ENCODE measurements at regions not wholly inside any gene's neighbourhood (a gene's known extent, or its start where the extent isn't known, plus 50 kb on each side); places are given as distances from the start of the nearest gene placed in this dataset.

- no peak for DNase-seq
Observed at GRCh38 chr9:118987167-118987566, 382.1 kb downstream of the BRINP1 start.

GRCh38 chr9:118990949-118991348 lies 378.3 kb downstream of the BRINP1 start:
- DNase-seq, result no peak

- no peak for DNase-seq
Observed at GRCh38 chr9:118991366-118992285, 377.6 kb downstream of the BRINP1 start.

GRCh38 chr9:118992813-118993794 lies 376.1 kb downstream of the BRINP1 start:
- no peak for DNase-seq

GRCh38 chr9:118993965-118994364 lies 375.3 kb downstream of the BRINP1 start:
- DNase-seq, result no peak

- no peak for DNase-seq
Observed at GRCh38 chr9:119002491-119002890, 366.7 kb downstream of the BRINP1 start.

GRCh38 chr9:119003201-119003611 lies 366.0 kb downstream of the BRINP1 start:
- DNase-seq, result no peak

GRCh38 chr9:119003882-119004617 lies 365.2 kb downstream of the BRINP1 start:
- DNase-seq, result no peak

GRCh38 chr9:119004618-119004990 lies 364.6 kb downstream of the BRINP1 start:
- DNase-seq, result no peak

- no peak for DNase-seq
Observed at GRCh38 chr9:119005162-119005561, 364.1 kb downstream of the BRINP1 start.

GRCh38 chr9:119009249-119009648 lies 360.0 kb downstream of the BRINP1 start:
- no peak for DNase-seq

GRCh38 chr9:119020284-119020683 lies 349.0 kb downstream of the BRINP1 start:
- DNase-seq, result no peak

- no peak for DNase-seq
Observed at GRCh38 chr9:119020730-119021333, 348.4 kb downstream of the BRINP1 start.

GRCh38 chr9:119026120-119026519 lies 343.1 kb downstream of the BRINP1 start:
- no peak for DNase-seq

- DNase-seq, result no peak
Observed at GRCh38 chr9:119027901-119028699, 341.1 kb downstream of the BRINP1 start.

GRCh38 chr9:119029886-119030285 lies 339.3 kb downstream of the BRINP1 start:
- DNase-seq, result no peak

- no peak for DNase-seq
Observed at GRCh38 chr9:119033596-119033995, 335.6 kb downstream of the BRINP1 start.

- no peak for DNase-seq
Observed at GRCh38 chr9:119036969-119037368, 332.3 kb downstream of the BRINP1 start.

GRCh38 chr9:119043996-119044395 lies 325.2 kb downstream of the BRINP1 start:
- no peak for DNase-seq

- DNase-seq, result no peak
Observed at GRCh38 chr9:119044806-119045205, 324.4 kb downstream of the BRINP1 start.

GRCh38 chr9:119047513-119048307 lies 321.5 kb downstream of the BRINP1 start:
- no peak for DNase-seq
